Stomach (tissue), 8 donors: ENCODE measurements at regions not wholly inside any gene's neighbourhood (a gene's known extent, or its start where the extent isn't known, plus 50 kb on each side); places are given as distances from the start of the nearest gene placed in this dataset.

ENCODE experiments used
- DNase-seq, 2 donors: peaks; one replicate each; pipeline versions ENCODE4 v3.0.0 to v3.0.0-alpha.2; 2013 to 2019
- H3K27ac ChIP-seq, 5 donors: fragments of 200-600 bp in 4 of 5; sonication (generic) in 4 of 5; one replicate each; pipeline ENCODE4 v1.5.1; 2013 to 2019; ENCODE audit warnings: mild to moderate bottlenecking in 1 of 5, moderate library complexity in 1 of 5
- H3K27me3 ChIP-seq, 3 donors: fragments of 200-600 bp; sonication (generic); one replicate each; pipeline ENCODE4 v1.5.1; 2017 to 2019; ENCODE audit warnings: mixed run types in 1 of 3
- H3K36me3 ChIP-seq, 4 donors: fragments of 200-600 bp; sonication (generic); 1 replicate in 3 of 4; 2 replicates in 1 of 4; pipeline ENCODE4 v1.5.1; 2016 to 2019
- H3K4me1 ChIP-seq, 4 donors: fragments of 200-600 bp; sonication (generic); one replicate each; pipeline ENCODE4 v1.5.1; 2016 to 2019
- H3K4me3 ChIP-seq, 4 donors: fragments of 200-600 bp; sonication (generic) in 3 of 4; one replicate each; pipeline ENCODE4 v1.5.1; 2016 to 2019; ENCODE audit warnings: mild to moderate bottlenecking in 1 of 4
- H3K9me3 ChIP-seq, 4 donors: fragments of 200-600 bp; sonication (generic); one replicate each; pipeline ENCODE4 v1.5.1; 2016 to 2019
- CTCF ChIP-seq, 7 experiments: fragments of 450-650 bp in 4 of 7; fragments of 200-600 bp in 3 of 7; sonication (generic) in 3 of 7; IDR thresholded peaks; one replicate each; pipeline ENCODE4 v1.5.1; 2016 to 2019; ENCODE audit warnings: antibody characterized with exemption in 7 of 7, control low read depth in 2 of 7, mild to moderate bottlenecking in 1 of 7
- EP300 ChIP-seq: sonication (generic); formaldehyde crosslinking; IDR thresholded peaks from one replicate; pipeline ENCODE4 v1.6.1; 2017; ENCODE audit warnings: antibody characterized with exemption
- POLR2A ChIP-seq, 4 donors: fragments of 450-650 bp; IDR thresholded peaks; one replicate each; pipeline ENCODE4 v1.6.1; 2016; ENCODE audit warnings: antibody characterized with exemption in 4 of 4, control low read depth in 2 of 4, mild to moderate bottlenecking in 1 of 4, moderate library complexity in 1 of 4
- POLR2AphosphoS5 ChIP-seq, 3 donors: sonication (generic); formaldehyde crosslinking; IDR thresholded peaks; one replicate each; pipeline ENCODE4 v1.6.1; 2016; ENCODE audit warnings: antibody characterized with exemption in 3 of 3
- WGBS, 5 donors: extraction: QIAGEN DNeasy Blood & Tissue Kit in 3 of 5; methylation state at CpG; one replicate each; pipeline versions ENCODE4 v1.1.5 to v1.1.7; 2013 to 2018; 5-methylcytosine and 5-hydroxymethylcytosine counted together
- intact Hi-C: fragments of 100-400 bp; cut with DNase I; formaldehyde crosslinking; loops from one replicate; pipeline ENCODE4 v1.15.1; 2023; ENCODE audit warnings: low total_unique reads
- donor health status: healthy with polysubstance abuse.
- donor health status: Bipolar disorder and iron deficiency.
- donor health status: healthy.

DNA sequence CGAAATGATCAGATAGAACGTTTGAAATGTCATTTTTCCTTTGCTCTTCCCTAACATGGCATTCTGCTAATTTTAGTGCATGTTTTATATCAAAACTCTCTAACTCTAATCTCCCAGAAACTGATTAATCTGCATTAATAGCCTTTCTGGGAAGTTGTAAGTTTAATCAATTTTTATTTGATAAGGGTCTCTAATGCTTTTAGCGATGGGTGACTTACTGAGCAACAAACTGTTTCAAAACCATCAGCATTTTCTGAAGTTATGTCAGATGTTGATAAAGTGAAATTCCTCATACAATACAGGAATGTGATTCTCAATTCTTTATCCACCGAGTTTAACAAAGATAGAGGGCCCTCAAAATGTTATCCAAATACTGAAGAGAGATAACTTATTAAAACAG lies 431.6 kb upstream of the CXADR start:
- no peaks in the 10 kb centered on the region for H3K4me1 ChIP-seq
- H3K27ac ChIP-seq, result no peak overlapping the region
- peaks cover 0 to 3% (median 0%) of the 10 kb centered on the region in 4 donors for H3K9me3 ChIP-seq
- 54 to 65% (median 59%) methylated on average over 4 of the region's 4 CpGs for WGBS, 5 donors
- intact Hi-C loops, result no loop called here
- TF ChIP-seq EP300, result no peak
- no peak for TF ChIP-seq POLR2A (IDR thresholded peaks at IDR 0.05)
- no peak for TF ChIP-seq POLR2AphosphoS5 (IDR thresholded peaks at IDR 0.05)
- TF ChIP-seq CTCF (IDR thresholded peaks at IDR 0.05), result no peak
- no peak overlapping the region for H3K4me3 ChIP-seq
- no peaks in the 10 kb centered on the region for H3K27me3 ChIP-seq
- H3K36me3 ChIP-seq, result no peaks in the 10 kb centered on the region
- no peak for DNase-seq

DNA sequence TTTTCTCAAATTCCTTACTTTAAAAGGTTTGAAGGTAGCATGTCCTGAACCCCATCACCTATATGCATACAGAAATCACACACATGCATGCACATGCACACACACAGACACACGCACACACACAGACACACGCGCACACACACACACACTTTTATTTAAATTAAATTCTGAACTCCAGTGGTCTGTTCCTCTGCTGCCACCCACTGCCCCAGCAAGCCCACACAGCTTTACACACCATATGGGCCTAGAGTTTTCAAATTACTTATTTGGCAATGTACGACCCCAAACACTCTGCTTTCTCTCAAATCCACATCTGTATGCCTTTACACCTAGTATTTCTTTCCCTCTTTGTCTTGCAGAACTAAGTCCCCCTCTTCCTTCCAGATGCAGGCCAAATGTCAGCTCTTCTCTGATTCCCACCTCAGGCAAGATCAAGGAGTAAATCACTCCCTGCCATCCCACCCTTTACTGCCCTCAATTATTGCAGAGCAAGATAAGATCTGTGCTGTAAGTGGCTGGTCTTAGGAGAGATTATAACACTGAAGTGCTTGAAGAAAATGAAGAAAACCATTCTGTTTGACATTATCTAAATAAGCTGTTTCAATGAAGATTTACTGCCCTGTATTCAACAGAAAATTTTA lies 429.9 kb upstream of the CXADR start:
- H3K27ac ChIP-seq, result no peak overlapping the region
- H3K36me3 ChIP-seq, result no peaks in the 10 kb centered on the region
- H3K4me3 ChIP-seq, result no peak overlapping the region
- peaks cover 0 to 3% (median 0%) of the 10 kb centered on the region in 4 donors for H3K9me3 ChIP-seq
- DNase-seq, result no peak
- WGBS, 5 donors, result 60 to 87% (median 74%) methylated on average over 4 of the region's 4 CpGs
- no peaks in the 10 kb centered on the region for H3K4me1 ChIP-seq
- H3K27me3 ChIP-seq, result no peaks in the 10 kb centered on the region
- intact Hi-C loops, result no loop called here
- no peak for TF ChIP-seq CTCF (IDR thresholded peaks at IDR 0.05)
- no peak for TF ChIP-seq POLR2A (IDR thresholded peaks at IDR 0.05)
- TF ChIP-seq POLR2AphosphoS5 (IDR thresholded peaks at IDR 0.05), result no peak

DNA sequence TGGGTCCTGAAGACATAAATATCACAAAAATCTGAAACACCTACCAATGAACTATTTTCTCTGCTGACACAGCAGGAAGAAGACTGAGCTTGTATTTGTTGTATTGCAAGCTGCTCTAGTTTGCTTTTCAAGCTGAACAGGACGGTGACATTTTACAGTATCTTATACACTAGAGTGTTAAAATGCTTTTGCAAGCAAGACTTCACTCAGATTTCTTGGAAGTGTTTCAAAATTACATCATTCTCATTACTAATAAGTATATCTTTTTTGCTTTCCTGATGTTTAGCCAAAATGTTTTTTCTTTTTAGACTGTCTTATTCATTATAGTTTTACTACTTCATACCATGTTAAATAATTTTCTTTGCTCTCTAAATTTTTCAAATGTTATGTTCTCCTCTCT lies 427.1 kb upstream of the CXADR start:
- TF ChIP-seq POLR2A (IDR thresholded peaks at IDR 0.05) (no peak), CTCF (IDR thresholded peaks at IDR 0.05) (no peak), EP300 (no peak), POLR2AphosphoS5 (IDR thresholded peaks at IDR 0.05) (no peak)
- DNase-seq, result peak in 1 of 2 donors; percentile 37
- no peak overlapping the region for H3K27ac ChIP-seq
- 15 to 41% (median 17%) methylated on average over 1 of the region's 1 CpG for WGBS, 5 donors
- peaks cover 0 to 3% (median 0%) of the 10 kb centered on the region in 4 donors for H3K9me3 ChIP-seq
- H3K36me3 ChIP-seq, result no peaks in the 10 kb centered on the region
- no peak overlapping the region for H3K4me3 ChIP-seq
- H3K27me3 ChIP-seq, result no peaks in the 10 kb centered on the region
- peaks cover 0 to 10% (median 0%) of the 10 kb centered on the region in 4 donors for H3K4me1 ChIP-seq
- intact Hi-C loops, result no loop called here

DNA sequence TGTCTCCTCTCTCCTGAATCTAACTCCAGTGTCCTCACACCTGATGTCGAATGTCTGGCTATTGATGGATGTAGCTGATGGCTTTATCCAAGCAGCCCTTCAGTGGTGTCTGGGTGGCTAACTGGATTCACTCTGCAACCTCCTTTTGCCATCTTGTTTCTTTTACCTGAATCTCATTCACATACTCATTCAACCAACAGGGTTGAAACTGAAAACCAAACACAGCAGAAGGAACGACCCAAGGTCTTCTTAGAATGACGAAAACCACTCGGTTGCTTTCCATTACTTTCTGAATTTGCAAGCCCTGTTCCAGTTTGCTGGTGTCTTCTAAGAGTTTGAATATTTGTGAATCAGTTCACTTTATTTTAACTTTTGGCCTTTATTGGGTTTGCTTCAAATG lies 424.3 kb upstream of the CXADR start:
- WGBS, 5 donors, result 85 to 90% (median 86%) methylated on average over 4 of the region's 4 CpGs
- peaks cover 0 to 1% (median 0%) of the 10 kb centered on the region in 4 donors for H3K9me3 ChIP-seq
- DNase-seq, result no peak
- H3K36me3 ChIP-seq, result no peaks in the 10 kb centered on the region
- H3K27me3 ChIP-seq, result no peaks in the 10 kb centered on the region
- intact Hi-C loops, result no loop called here
- H3K4me3 ChIP-seq, result no peak overlapping the region
- TF ChIP-seq EP300 (no peak), CTCF (IDR thresholded peaks at IDR 0.05) (no peak), POLR2A (IDR thresholded peaks at IDR 0.05) (no peak), POLR2AphosphoS5 (IDR thresholded peaks at IDR 0.05) (no peak)
- peaks cover 0 to 10% (median 0%) of the 10 kb centered on the region in 4 donors for H3K4me1 ChIP-seq
- H3K27ac ChIP-seq, result no peak overlapping the region
